ENCODE measurements at regions not wholly inside any gene's neighbourhood (a gene's known extent, or its start where the extent isn't known, plus 50 kb on each side); places are given as distances from the start of the nearest gene placed in this dataset.
A peak's percentile ranks its signal among the peaks of the same experiment; 100 is the strongest.

DNA sequence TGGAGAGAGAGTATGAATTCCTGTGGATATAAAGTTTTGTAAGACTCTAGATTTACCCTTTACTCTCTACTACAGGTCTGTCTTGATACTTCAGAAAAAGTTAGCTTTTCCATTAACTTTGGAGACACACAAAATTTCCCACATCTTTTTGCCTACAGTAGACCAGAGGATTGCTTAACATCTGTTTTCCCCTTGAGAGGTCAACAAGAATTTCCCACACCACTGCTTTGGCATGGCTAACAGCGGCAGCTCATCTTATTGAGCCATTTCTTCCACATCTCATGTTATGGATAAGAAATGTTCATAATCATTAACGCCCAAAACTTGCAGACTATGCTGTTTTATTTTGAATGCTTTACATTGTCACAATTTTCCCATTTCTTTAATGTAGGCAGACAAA is 273.6 kb upstream of the RGPD4 start:
- Histone ChIP-seq H3K27me3 (ENCODE audit: insufficient read depth, poor library complexity, severe bottlenecking) (no peaks in the 10 kb centered on the region), H3K4me3 (replicated peaks; ENCODE audit: insufficient read depth, low read length) (no peak overlapping the region)

DNA sequence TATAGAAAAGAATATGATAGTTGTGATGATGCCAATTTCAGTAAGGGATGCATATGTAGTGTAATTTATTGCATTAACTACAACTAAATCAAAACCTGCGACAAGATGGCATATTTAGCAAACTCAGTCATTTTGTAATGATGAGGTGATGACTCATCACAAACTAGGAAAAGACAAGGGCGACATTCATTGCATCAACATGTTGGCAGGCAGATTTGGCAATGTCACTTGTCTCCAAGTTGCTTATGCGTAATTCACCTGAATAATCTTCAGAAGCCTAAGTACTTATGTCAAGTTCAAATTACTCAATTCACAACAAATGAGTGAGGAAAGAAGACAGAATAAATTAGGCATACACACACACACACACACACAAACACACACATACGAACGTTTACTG is 273.2 kb upstream of the RGPD4 start:
- no peak overlapping the region for H3K4me3 ChIP-seq (replicated peaks; ENCODE audit: insufficient read depth, low read length)

More for the DNA sequence above, 273.6 kb upstream of the RGPD4 start:
- DNase-seq (ENCODE audit: low read depth in 1 of 2, low spot score in 1 of 2), result no peak
- H3K27ac ChIP-seq (replicated peaks), result no peak overlapping the region
- TF ChIP-seq, protein P1, sequence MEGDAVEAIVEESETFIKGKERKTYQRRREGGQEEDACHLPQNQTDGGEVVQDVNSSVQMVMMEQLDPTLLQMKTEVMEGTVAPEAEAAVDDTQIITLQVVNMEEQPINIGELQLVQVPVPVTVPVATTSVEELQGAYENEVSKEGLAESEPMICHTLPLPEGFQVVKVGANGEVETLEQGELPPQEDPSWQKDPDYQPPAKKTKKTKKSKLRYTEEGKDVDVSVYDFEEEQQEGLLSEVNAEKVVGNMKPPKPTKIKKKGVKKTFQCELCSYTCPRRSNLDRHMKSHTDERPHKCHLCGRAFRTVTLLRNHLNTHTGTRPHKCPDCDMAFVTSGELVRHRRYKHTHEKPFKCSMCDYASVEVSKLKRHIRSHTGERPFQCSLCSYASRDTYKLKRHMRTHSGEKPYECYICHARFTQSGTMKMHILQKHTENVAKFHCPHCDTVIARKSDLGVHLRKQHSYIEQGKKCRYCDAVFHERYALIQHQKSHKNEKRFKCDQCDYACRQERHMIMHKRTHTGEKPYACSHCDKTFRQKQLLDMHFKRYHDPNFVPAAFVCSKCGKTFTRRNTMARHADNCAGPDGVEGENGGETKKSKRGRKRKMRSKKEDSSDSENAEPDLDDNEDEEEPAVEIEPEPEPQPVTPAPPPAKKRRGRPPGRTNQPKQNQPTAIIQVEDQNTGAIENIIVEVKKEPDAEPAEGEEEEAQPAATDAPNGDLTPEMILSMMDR (IDR thresholded peaks at IDR 0.05; ENCODE audit: insufficient read depth, low read length), result no peak
- TF ChIP-seq POLR2AphosphoS5 (IDR thresholded peaks at IDR 0.05; ENCODE audit: low read depth) (no peak), SPI1 (IDR thresholded peaks at IDR 0.05; ENCODE audit: borderline replicate concordance, low read depth) (no peak), GABPA (IDR thresholded peaks at IDR 0.05; ENCODE audit: low read depth) (no peak)
- TF ChIP-seq, protein P2, sequence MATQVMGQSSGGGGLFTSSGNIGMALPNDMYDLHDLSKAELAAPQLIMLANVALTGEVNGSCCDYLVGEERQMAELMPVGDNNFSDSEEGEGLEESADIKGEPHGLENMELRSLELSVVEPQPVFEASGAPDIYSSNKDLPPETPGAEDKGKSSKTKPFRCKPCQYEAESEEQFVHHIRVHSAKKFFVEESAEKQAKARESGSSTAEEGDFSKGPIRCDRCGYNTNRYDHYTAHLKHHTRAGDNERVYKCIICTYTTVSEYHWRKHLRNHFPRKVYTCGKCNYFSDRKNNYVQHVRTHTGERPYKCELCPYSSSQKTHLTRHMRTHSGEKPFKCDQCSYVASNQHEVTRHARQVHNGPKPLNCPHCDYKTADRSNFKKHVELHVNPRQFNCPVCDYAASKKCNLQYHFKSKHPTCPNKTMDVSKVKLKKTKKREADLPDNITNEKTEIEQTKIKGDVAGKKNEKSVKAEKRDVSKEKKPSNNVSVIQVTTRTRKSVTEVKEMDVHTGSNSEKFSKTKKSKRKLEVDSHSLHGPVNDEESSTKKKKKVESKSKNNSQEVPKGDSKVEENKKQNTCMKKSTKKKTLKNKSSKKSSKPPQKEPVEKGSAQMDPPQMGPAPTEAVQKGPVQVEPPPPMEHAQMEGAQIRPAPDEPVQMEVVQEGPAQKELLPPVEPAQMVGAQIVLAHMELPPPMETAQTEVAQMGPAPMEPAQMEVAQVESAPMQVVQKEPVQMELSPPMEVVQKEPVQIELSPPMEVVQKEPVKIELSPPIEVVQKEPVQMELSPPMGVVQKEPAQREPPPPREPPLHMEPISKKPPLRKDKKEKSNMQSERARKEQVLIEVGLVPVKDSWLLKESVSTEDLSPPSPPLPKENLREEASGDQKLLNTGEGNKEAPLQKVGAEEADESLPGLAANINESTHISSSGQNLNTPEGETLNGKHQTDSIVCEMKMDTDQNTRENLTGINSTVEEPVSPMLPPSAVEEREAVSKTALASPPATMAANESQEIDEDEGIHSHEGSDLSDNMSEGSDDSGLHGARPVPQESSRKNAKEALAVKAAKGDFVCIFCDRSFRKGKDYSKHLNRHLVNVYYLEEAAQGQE (IDR thresholded peaks at IDR 0.05; ENCODE audit: insufficient replicate concordance, low read depth), result no peak

DNA sequence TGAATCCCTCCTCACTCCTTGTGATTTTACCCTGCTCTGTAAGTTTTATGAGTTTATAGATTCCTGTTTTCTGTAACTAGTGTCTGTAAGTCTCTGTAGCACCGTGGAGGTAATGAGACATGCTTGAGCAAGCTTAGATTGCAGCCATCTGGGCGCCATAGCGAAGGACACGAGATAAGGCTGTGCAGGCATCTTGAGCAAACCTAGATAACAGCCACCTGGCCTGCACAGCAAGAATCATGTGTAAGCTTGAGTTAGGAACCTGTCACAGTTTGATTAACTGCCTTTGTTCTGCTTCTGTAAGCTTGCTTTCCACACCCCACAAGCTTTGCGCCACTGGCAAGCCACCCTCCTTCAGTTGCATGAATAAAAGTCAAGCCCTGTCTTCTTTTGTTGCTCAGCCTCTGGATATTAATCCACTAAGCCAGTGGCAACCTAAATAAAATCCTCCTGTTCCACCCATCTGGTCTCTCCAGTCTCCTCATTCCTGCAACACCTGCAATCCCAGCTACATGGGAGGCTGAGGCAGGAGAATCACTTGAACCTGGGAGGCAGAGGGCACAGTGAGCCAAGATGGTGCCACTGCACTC is 270.6 kb upstream of the RGPD4 start:
- Histone ChIP-seq H3K27ac (replicated peaks) (no peak overlapping the region), H3K27me3 (ENCODE audit: insufficient read depth, poor library complexity, severe bottlenecking) (no peaks in the 10 kb centered on the region), H3K4me3 (replicated peaks; ENCODE audit: insufficient read depth, low read length) (no peak overlapping the region)
- TF ChIP-seq SPI1 (IDR thresholded peaks at IDR 0.05; ENCODE audit: borderline replicate concordance, low read depth) (no peak), POLR2AphosphoS5 (IDR thresholded peaks at IDR 0.05; ENCODE audit: low read depth) (no peak), GABPA (IDR thresholded peaks at IDR 0.05; ENCODE audit: low read depth) (no peak)
- TF ChIP-seq, protein P1 (IDR thresholded peaks at IDR 0.05; ENCODE audit: insufficient read depth, low read length), result no peak
- TF ChIP-seq, protein P2 (IDR thresholded peaks at IDR 0.05; ENCODE audit: insufficient replicate concordance, low read depth), result no peak
- DNase-seq (ENCODE audit: low read depth in 1 of 2, low spot score in 1 of 2), result no peak

More for the DNA sequence above, 273.2 kb upstream of the RGPD4 start:
- Histone ChIP-seq H3K27ac (replicated peaks) (no peak overlapping the region), H3K27me3 (ENCODE audit: insufficient read depth, poor library complexity, severe bottlenecking) (no peaks in the 10 kb centered on the region)
- TF ChIP-seq, protein P2 (IDR thresholded peaks at IDR 0.05; ENCODE audit: insufficient replicate concordance, low read depth), result no peak
- TF ChIP-seq SPI1 (IDR thresholded peaks at IDR 0.05; ENCODE audit: borderline replicate concordance, low read depth) (no peak), GABPA (IDR thresholded peaks at IDR 0.05; ENCODE audit: low read depth) (no peak), POLR2AphosphoS5 (IDR thresholded peaks at IDR 0.05; ENCODE audit: low read depth) (no peak)
- TF ChIP-seq, protein P1 (IDR thresholded peaks at IDR 0.05; ENCODE audit: insufficient read depth, low read length), result no peak
- peak in 1 of 2 experiments; percentile 11 for DNase-seq (ENCODE audit: low read depth in 1 of 2, low spot score in 1 of 2)

Data from HL-60 (cell line).